ENCODE measurements at regions not wholly inside any gene's neighbourhood (a gene's known extent, or its start where the extent isn't known, plus 50 kb on each side); places are given as distances from the start of the nearest gene placed in this dataset.

DNA sequence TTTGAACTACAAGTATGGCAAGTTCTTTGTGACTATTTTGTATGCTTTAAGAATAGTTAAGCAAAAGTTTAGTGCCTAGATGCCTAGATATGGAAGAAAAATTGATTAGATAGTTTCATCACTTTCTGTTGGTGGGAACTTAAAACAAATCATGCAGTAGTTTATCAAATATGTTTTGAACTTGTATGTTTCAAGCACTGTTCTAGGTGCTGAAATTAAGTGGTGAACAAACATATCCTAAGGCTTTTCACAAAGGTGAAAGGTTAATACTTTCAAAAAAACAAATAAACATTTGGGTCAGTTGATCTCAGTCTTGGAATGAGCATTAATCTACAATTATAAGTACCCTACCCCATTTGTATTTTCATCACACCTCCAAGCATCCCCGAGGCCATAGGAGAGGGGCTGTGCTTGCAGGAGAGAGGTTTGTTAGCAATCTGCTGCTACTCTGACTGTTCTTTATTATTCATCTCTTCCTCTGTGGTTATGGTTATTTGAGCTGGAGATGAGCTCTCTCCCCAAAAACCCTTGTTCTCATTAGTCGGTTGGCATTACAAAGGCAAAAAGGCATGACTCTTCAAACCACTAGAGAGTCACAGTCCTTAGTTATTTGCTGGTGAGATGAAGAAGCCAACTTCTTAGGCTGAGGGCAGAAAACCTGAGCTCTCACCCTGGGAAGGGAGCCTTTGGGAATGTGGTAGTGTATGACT, 103.9 kb upstream of the FHL2 start:
- TF ChIP-seq, protein P1, sequence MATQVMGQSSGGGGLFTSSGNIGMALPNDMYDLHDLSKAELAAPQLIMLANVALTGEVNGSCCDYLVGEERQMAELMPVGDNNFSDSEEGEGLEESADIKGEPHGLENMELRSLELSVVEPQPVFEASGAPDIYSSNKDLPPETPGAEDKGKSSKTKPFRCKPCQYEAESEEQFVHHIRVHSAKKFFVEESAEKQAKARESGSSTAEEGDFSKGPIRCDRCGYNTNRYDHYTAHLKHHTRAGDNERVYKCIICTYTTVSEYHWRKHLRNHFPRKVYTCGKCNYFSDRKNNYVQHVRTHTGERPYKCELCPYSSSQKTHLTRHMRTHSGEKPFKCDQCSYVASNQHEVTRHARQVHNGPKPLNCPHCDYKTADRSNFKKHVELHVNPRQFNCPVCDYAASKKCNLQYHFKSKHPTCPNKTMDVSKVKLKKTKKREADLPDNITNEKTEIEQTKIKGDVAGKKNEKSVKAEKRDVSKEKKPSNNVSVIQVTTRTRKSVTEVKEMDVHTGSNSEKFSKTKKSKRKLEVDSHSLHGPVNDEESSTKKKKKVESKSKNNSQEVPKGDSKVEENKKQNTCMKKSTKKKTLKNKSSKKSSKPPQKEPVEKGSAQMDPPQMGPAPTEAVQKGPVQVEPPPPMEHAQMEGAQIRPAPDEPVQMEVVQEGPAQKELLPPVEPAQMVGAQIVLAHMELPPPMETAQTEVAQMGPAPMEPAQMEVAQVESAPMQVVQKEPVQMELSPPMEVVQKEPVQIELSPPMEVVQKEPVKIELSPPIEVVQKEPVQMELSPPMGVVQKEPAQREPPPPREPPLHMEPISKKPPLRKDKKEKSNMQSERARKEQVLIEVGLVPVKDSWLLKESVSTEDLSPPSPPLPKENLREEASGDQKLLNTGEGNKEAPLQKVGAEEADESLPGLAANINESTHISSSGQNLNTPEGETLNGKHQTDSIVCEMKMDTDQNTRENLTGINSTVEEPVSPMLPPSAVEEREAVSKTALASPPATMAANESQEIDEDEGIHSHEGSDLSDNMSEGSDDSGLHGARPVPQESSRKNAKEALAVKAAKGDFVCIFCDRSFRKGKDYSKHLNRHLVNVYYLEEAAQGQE (tag by site-specific recombination; IDR thresholded peaks at IDR 0.05), result 0 out of 2 replicates have a peak, but pooled peaks have one; percentile 17
- TF ChIP-seq HOXC10 (CRISPR knock-in tag; IDR thresholded peaks at IDR 0.05), result no peak
- Histone ChIP-seq H3K4me3 (ENCODE audit: low read depth, low read length) (no peak overlapping the region), H3K36me3 (ENCODE audit: control insufficient read depth in 2 of 2, insufficient read depth in 1 of 2, low read length in 2 of 2) (no peaks in the 10 kb centered on the region), H3K9me3 (ENCODE audit: control insufficient read depth, insufficient read depth, low read depth, low read length) (no peaks in the 10 kb centered on the region), H3K4me1 (ENCODE audit: control insufficient read depth, insufficient read depth, low read length) (no peaks in the 10 kb centered on the region), H3K27ac (ENCODE audit: extremely low read depth, low read depth, low read length) (no peak overlapping the region)
- ChIA-PET CTCF (no interaction called here), POLR2A (no interaction called here)

DNA sequence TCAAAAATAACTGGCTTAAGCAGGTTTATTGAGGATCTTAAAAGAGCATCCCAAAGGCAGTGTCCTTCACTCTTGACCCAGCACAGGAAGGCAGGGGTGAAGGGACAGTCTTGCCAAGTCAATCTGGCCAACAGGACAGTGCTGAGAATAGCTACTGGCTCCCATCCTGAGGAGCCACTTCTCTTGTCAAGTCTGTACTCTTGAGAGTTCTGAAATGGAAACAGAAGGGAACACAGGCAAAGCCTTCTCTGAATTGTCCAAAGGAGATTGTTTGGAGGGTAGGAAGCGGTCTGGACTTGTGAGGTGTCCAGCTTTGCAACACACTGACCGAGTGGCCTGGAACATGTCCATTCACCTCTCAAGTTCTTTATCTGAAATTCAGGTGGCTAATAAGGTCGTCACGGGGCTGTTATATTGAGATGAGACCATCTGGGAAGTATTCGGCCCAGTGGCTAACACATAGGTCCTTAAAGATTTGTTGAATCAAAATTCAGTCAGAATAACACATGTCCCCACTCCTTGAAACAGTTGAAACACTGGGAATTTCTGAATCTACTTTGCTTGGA, 99.5 kb upstream of the FHL2 start:
- TF ChIP-seq ZNF521 (tag by site-specific recombination; IDR thresholded peaks at IDR 0.05) (no peak), KLF16 (tag by site-specific recombination; IDR thresholded peaks at IDR 0.05) (no peak)
- CTCF ChIA-PET, result interaction anchor here (0.6 to 0.7 kb wide), 2 partner anchors 37 to 100 kb away, joined by 3 to 4 read pairs; partner anchors contain the start of gene FHL2

DNA sequence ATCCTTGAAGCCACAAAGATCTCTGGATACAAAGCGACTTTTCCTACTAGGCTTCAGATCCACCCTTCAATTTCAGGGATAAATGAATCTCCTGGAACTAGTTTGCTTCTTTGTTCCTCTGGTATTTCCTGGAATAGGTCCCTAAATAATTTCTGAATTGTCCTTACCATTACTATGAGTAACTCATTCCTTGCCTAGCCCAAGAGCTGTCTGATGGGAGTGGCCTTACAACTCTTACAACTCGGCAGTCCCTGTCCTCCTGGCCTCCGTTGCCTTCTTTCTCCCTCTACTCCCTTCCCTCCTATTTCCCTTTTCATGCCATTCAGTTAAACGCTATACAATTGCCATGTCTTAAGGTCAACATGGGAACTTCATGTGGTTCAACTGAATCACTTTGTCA, 98.2 kb upstream of the FHL2 start:
- no peaks in the 10 kb centered on the region for H3K4me1 ChIP-seq (ENCODE audit: control insufficient read depth, insufficient read depth, low read length)
- no peak for TF ChIP-seq ZNF473 (tag by site-specific recombination; IDR thresholded peaks at IDR 0.05)
- no peaks in the 10 kb centered on the region for H3K36me3 ChIP-seq (ENCODE audit: control insufficient read depth in 2 of 2, insufficient read depth in 1 of 2, low read length in 2 of 2)
- no peak overlapping the region for H3K4me3 ChIP-seq (ENCODE audit: low read depth, low read length)
- POLR2A ChIA-PET, result no interaction called here
- H3K27ac ChIP-seq (ENCODE audit: extremely low read depth, low read depth, low read length), result no peak overlapping the region
- CTCF ChIA-PET, result interaction anchor here (0.7 kb wide), 1 partner anchor 677 kb away, joined by 3 read pairs; no protein-coding TSS in a partner anchor
- no peaks in the 10 kb centered on the region for H3K9me3 ChIP-seq (ENCODE audit: control insufficient read depth, insufficient read depth, low read depth, low read length)

More for the DNA sequence above, 99.5 kb upstream of the FHL2 start:
- Histone ChIP-seq H3K4me3 (ENCODE audit: low read depth, low read length) (no peak overlapping the region), H3K27ac (ENCODE audit: extremely low read depth, low read depth, low read length) (no peak overlapping the region), H3K4me1 (ENCODE audit: control insufficient read depth, insufficient read depth, low read length) (no peaks in the 10 kb centered on the region), H3K36me3 (ENCODE audit: control insufficient read depth in 2 of 2, insufficient read depth in 1 of 2, low read length in 2 of 2) (no peaks in the 10 kb centered on the region), H3K9me3 (ENCODE audit: control insufficient read depth, insufficient read depth, low read depth, low read length) (no peaks in the 10 kb centered on the region)
- POLR2A ChIA-PET, result no interaction called here

DNA sequence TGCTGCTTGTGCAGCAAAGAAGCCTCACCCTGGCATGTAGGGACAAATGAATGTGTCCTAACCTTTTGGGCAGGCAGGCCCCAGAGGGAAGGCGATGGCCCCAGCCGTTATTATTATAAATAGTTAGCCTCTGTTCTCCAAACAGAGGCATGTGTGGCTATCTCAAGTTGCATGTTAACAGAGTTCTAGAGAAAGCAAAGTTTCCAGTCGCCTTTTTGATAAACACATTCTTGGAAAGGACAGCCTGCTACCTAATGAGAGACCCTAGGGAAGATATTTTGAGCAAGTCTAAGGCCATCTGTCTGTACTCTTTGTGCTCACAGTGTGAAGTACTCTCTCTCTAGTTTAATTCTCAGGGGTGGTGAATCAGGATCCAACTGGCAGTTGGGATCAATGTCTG, 97.4 kb upstream of the FHL2 start:
- ChIA-PET POLR2A (no interaction called here), CTCF (interaction anchor here (0.7 kb wide), 1 partner anchor 42 kb away, joined by 7 read pairs; no protein-coding TSS in a partner anchor)
- Histone ChIP-seq H3K9me3 (ENCODE audit: control insufficient read depth, insufficient read depth, low read depth, low read length) (no peaks in the 10 kb centered on the region), H3K4me1 (ENCODE audit: control insufficient read depth, insufficient read depth, low read length) (no peaks in the 10 kb centered on the region), H3K4me3 (ENCODE audit: low read depth, low read length) (no peak overlapping the region), H3K27ac (ENCODE audit: extremely low read depth, low read depth, low read length) (no peak overlapping the region), H3K36me3 (ENCODE audit: control insufficient read depth in 2 of 2, insufficient read depth in 1 of 2, low read length in 2 of 2) (no peaks in the 10 kb centered on the region)
- TF ChIP-seq, protein P2, sequence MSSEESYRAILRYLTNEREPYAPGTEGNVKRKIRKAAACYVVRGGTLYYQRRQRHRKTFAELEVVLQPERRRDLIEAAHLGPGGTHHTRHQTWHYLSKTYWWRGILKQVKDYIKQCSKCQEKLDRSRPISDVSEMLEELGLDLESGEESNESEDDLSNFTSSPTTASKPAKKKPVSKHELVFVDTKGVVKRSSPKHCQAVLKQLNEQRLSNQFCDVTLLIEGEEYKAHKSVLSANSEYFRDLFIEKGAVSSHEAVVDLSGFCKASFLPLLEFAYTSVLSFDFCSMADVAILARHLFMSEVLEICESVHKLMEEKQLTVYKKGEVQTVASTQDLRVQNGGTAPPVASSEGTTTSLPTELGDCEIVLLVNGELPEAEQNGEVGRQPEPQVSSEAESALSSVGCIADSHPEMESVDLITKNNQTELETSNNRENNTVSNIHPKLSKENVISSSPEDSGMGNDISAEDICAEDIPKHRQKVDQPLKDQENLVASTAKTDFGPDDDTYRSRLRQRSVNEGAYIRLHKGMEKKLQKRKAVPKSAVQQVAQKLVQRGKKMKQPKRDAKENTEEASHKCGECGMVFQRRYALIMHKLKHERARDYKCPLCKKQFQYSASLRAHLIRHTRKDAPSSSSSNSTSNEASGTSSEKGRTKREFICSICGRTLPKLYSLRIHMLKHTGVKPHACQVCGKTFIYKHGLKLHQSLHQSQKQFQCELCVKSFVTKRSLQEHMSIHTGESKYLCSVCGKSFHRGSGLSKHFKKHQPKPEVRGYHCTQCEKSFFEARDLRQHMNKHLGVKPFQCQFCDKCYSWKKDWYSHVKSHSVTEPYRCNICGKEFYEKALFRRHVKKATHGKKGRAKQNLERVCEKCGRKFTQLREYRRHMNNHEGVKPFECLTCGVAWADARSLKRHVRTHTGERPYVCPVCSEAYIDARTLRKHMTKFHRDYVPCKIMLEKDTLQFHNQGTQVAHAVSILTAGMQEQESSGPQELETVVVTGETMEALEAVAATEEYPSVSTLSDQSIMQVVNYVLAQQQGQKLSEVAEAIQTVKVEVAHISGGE (tag by site-specific recombination; conservative IDR thresholded peaks at IDR 0.05; ENCODE audit: low read depth), result no peak
- TF ChIP-seq, protein P1 (tag by site-specific recombination; IDR thresholded peaks at IDR 0.05), result no peak
- TF ChIP-seq ZNF596 (tag by site-specific recombination; IDR thresholded peaks at IDR 0.05) (no peak), ZNF157 (tag by site-specific recombination; IDR thresholded peaks at IDR 0.05) (no peak), ZNF175 (tag by site-specific recombination; IDR thresholded peaks at IDR 0.05) (no peak), ZNF701 (tag by site-specific recombination; IDR thresholded peaks at IDR 0.05) (no peak), ZNF24 (tag by site-specific recombination; IDR thresholded peaks at IDR 0.05) (no peak), OSR2 (tag by site-specific recombination; IDR thresholded peaks at IDR 0.05) (no peak), GLI2 (tag by site-specific recombination; IDR thresholded peaks at IDR 0.05; ENCODE audit: borderline replicate concordance, low read depth) (no peak)
- TF ChIP-seq, protein P3, sequence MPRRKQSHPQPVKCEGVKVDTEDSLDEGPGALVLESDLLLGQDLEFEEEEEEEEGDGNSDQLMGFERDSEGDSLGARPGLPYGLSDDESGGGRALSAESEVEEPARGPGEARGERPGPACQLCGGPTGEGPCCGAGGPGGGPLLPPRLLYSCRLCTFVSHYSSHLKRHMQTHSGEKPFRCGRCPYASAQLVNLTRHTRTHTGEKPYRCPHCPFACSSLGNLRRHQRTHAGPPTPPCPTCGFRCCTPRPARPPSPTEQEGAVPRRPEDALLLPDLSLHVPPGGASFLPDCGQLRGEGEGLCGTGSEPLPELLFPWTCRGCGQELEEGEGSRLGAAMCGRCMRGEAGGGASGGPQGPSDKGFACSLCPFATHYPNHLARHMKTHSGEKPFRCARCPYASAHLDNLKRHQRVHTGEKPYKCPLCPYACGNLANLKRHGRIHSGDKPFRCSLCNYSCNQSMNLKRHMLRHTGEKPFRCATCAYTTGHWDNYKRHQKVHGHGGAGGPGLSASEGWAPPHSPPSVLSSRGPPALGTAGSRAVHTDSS (tag by site-specific recombination; IDR thresholded peaks at IDR 0.05), result no peak
